GM12878 (cell line): ENCODE measurements at regions not wholly inside any gene's neighbourhood (a gene's known extent, or its start where the extent isn't known, plus 50 kb on each side); places are given as distances from the start of the nearest gene placed in this dataset.

ENCODE experiments used
- ATAC-seq: fragments of 200-7000 bp; cut with Tn5 transposase; 3 replicates; pipeline ENCODE4 v1.9.1; 2020; ENCODE audit warnings: mild to moderate bottlenecking, moderate library complexity
- BruUV-seq: library from RNA; stranded (reverse); fragments of 400-500 nt; replicated peaks from 2 replicates; lab custom pipeline; 2021; lab: Mats Ljungman, UMichigan
- CTCF ChIA-PET: fragments of 300-600 bp; sonication (Branson Sonifier 250); formaldehyde crosslinking; extraction: SDS; loops from one replicate; lab custom pipeline; 2021; ENCODE audit warnings: inconsistent platforms; lab: Yijun Ruan, JAX
- POLR2A ChIA-PET: fragments of 350-600 bp; formaldehyde crosslinking; extraction: SDS; loops from one replicate; lab custom pipeline; 2021; ENCODE audit warnings: inconsistent platforms; lab: Charles Lee
- RAD21 ChIA-PET: fragments of 300-600 bp; sonication (Branson Sonifier 250); formaldehyde crosslinking; loops from one replicate; lab custom pipeline; 2023; ENCODE audit warnings: antibody characterized with exemption; ENCODE audit not compliant: unreplicated experiment; lab: Charles Lee
- SMC1A ChIA-PET: fragments of 300-600 bp; sonication (Branson Sonifier 250); formaldehyde crosslinking; loops from one replicate; lab custom pipeline; 2023; ENCODE audit not compliant: unreplicated experiment, uncharacterized antibody; lab: Charles Lee
- DNase-seq: peaks from one replicate; pipeline ENCODE4 v3.0.0-alpha.2; 2011; ENCODE audit warnings: low read depth, low spot score
- FAIRE-seq: peaks from 3 replicates; lab custom pipeline; 2011; peaks lifted over from hg19 to GRCh38; lab: Jason Lieb, UNC
- H2AFZ ChIP-seq: 2 replicates; pipeline ENCODE4 v1.6.0; 2011; ENCODE audit warnings: low read depth, low read length, control low read depth; ENCODE audit not compliant: control insufficient read depth
- H3K27ac ChIP-seq: 2 replicates; pipeline ENCODE4 v1.5.1; 2011; ENCODE audit warnings: control low read depth; ENCODE audit not compliant: control insufficient read depth, insufficient read depth
- H3K27me3 ChIP-seq, 2 experiments: replicated peaks in 1 of 2; 2 replicates each; pipeline versions ENCODE4 v1.6.0 to v1.6.1; 2011; ENCODE audit warnings: low read length in 1 of 2; ENCODE audit not compliant: control insufficient read depth in 2 of 2, insufficient read depth in 2 of 2
- H3K36me3 ChIP-seq, 2 experiments: 2 replicates each; pipeline ENCODE4 v1.5.1; 2011; ENCODE audit warnings: low read length in 1 of 2; ENCODE audit not compliant: control insufficient read depth in 2 of 2, insufficient read depth in 2 of 2
- H3K4me1 ChIP-seq: 2 replicates; pipeline ENCODE4 v1.6.1; 2011; ENCODE audit warnings: mild to moderate bottlenecking, low read length, moderate library complexity, mixed read lengths; ENCODE audit not compliant: control insufficient read depth, insufficient read depth
- H3K4me2 ChIP-seq: 2 replicates; pipeline ENCODE4 v1.6.0; 2011; ENCODE audit warnings: control low read depth; ENCODE audit not compliant: control insufficient read depth, insufficient read depth
- H3K4me3 ChIP-seq: fragments of 200-600 bp; sonication (generic); 2 replicates; pipeline ENCODE4 v1.5.1; 2016
- H3K79me2 ChIP-seq: 2 replicates; pipeline ENCODE4 v1.6.0; 2011; ENCODE audit warnings: low read length; ENCODE audit not compliant: control insufficient read depth, insufficient read depth
- H3K9ac ChIP-seq: 2 replicates; pipeline ENCODE4 v1.8.0; 2011; ENCODE audit warnings: low read length, control low read depth, mixed read lengths; ENCODE audit not compliant: control insufficient read depth, insufficient read depth
- H3K9me3 ChIP-seq: replicated peaks from 3 replicates; pipeline ENCODE4 v1.5.1; 2011; ENCODE audit warnings: mild to moderate bottlenecking, low read length; ENCODE audit not compliant: control insufficient read depth, insufficient read depth
- H4K20me1 ChIP-seq: 2 replicates; pipeline ENCODE4 v1.6.0; 2011; ENCODE audit not compliant: control insufficient read depth, insufficient read depth
- BCLAF1 ChIP-seq: fragments of 450-650 bp; IDR thresholded peaks from 2 replicates; pipeline ENCODE4 v1.6.1; 2017; ENCODE audit warnings: antibody characterized with exemption, mild to moderate bottlenecking, moderate library complexity
- CBX5 ChIP-seq: sonication (generic); IDR thresholded peaks from 2 replicates; pipeline ENCODE4 v1.6.1; 2016; ENCODE audit warnings: low read depth, moderate library complexity, mild to moderate bottlenecking, inconsistent platforms
- CREM ChIP-seq: IDR thresholded peaks from 2 replicates; pipeline ENCODE4 v1.6.1; 2014; ENCODE audit warnings: antibody characterized with exemption, low read depth
- HDGF ChIP-seq: fragments of 450-650 bp; IDR thresholded peaks from 2 replicates; pipeline ENCODE4 v1.6.1; 2016; ENCODE audit warnings: antibody characterized with exemption
- MXI1 ChIP-seq: fragments of 150-350 bp; IDR thresholded peaks from 2 replicates; pipeline ENCODE4 v1.6.1; 2011; ENCODE audit warnings: low read depth, mild to moderate bottlenecking, inconsistent platforms, low read length, improper control_type of control experiment
- NR2F1 ChIP-seq: fragments of 450-650 bp; conservative IDR thresholded peaks from 2 replicates; pipeline ENCODE4 v1.6.1; 2017; ENCODE audit warnings: mild to moderate bottlenecking
- PAX5 ChIP-seq: IDR thresholded peaks from 2 replicates; pipeline ENCODE4 v1.6.1; 2011; ENCODE audit warnings: low read depth, low read length, borderline replicate concordance
- PML ChIP-seq: IDR thresholded peaks from 2 replicates; pipeline ENCODE4 v1.6.1; 2012; ENCODE audit warnings: low read length, inconsistent platforms
- STAT1 ChIP-seq: fragments of 450-650 bp; conservative IDR thresholded peaks from 2 replicates; pipeline ENCODE4 v1.6.1; 2014; ENCODE audit warnings: antibody characterized with exemption, mild to moderate bottlenecking
- ZSCAN29 ChIP-seq: fragments of 450-650 bp; IDR thresholded peaks from 2 replicates; pipeline ENCODE4 v1.6.1; 2017; ENCODE audit warnings: mild to moderate bottlenecking, moderate library complexity
- WGBS: methylation state at CpG from one replicate; pipeline ENCODE4 v1.1.6; 2016; ENCODE audit warnings: low lambda C conversion rate; ENCODE audit not compliant: insufficient replicate concordance, insufficient coverage; ENCODE audit errors: missing lambda C conversion rate; 5-methylcytosine and 5-hydroxymethylcytosine counted together
- in situ Hi-C: fragments of 300-500 bp; cut with MboI; formaldehyde crosslinking; loops from 9 replicates; pipeline ENCODE4 v1.14.3; 2018; ENCODE audit warnings: mixed read lengths
- intact Hi-C: fragments of 100-400 bp; cut with micrococcal nuclease; formaldehyde crosslinking; loops from one replicate; pipeline ENCODE4 v1.14.2; 2022; ENCODE audit not compliant: unreplicated experiment

GRCh38 chr5:107058235-107058634, 612.5 kb downstream of the EFNA5 start:
- CTCF ChIA-PET = interaction anchor here (1.7 to 1.8 kb wide), 2 partner anchors 21 to 190 kb away, joined by 3 to 4 read pairs; no protein-coding TSS in a partner anchor
- no peak for FAIRE-seq

GRCh38 chr5:107056278-107056677, 614.5 kb downstream of the EFNA5 start:
- no peaks in the 10 kb centered on the region for H3K36me3 ChIP-seq
- in situ Hi-C loops (no loop called here), intact Hi-C loops (no loop called here)
- H3K4me3 ChIP-seq = no peak overlapping the region
- ChIA-PET SMC1A (no interaction called here), POLR2A (no interaction called here), CTCF (interaction anchor here (1.7 kb wide), 1 partner anchor 19 kb away, joined by 3 read pairs; no protein-coding TSS in a partner anchor), RAD21 (interaction anchor here (2.1 kb wide), 1 partner anchor 516 kb away, joined by 5 read pairs; no protein-coding TSS in a partner anchor)
- H3K4me2 ChIP-seq = no peak overlapping the region
- TF ChIP-seq MXI1 = no peak
- TF ChIP-seq PML = no peak
- no peak for TF ChIP-seq BCLAF1
- H4K20me1 ChIP-seq = no peaks in the 10 kb centered on the region
- 4% methylated on average over 2 of the region's 2 CpGs for WGBS
- DNase-seq = no peak
- no peak overlapping the region for H3K9ac ChIP-seq
- no peak for FAIRE-seq
- BruUV-seq = no TSS peak
- no peak for ATAC-seq
- no peak overlapping the region for H3K27ac ChIP-seq
- H3K79me2 ChIP-seq = no peaks in the 10 kb centered on the region
- no peak overlapping the region for H2AFZ ChIP-seq
- H3K9me3 ChIP-seq = no peaks in the 10 kb centered on the region
- no peaks in the 10 kb centered on the region for H3K27me3 ChIP-seq
- H3K4me1 ChIP-seq = no peaks in the 10 kb centered on the region

More at GRCh38 chr5:107058235-107058634, 612.5 kb downstream of the EFNA5 start:
- intact Hi-C loops (no loop called here), in situ Hi-C loops (no loop called here)
- no TSS peak for BruUV-seq
- H4K20me1 ChIP-seq = no peaks in the 10 kb centered on the region
- TF ChIP-seq ZSCAN29 = no peak
- no peak for TF ChIP-seq NR2F1
- no peak for TF ChIP-seq CREM
- no peak for TF ChIP-seq STAT1
- no peak for TF ChIP-seq HDGF
- no peak for TF ChIP-seq PAX5
- TF ChIP-seq CBX5 = no peak
- no peaks in the 10 kb centered on the region for H3K79me2 ChIP-seq
- H3K4me2 ChIP-seq = no peak overlapping the region
- WGBS = 38% methylated on average over 1 of the region's 1 CpG
- POLR2A ChIA-PET = no interaction called here
- H3K4me1 ChIP-seq = no peaks in the 10 kb centered on the region
- RAD21 ChIA-PET = no interaction called here
- H3K36me3 ChIP-seq = no peaks in the 10 kb centered on the region
- no peak overlapping the region for H3K27ac ChIP-seq
- SMC1A ChIA-PET = no interaction called here
- no peak overlapping the region for H3K4me3 ChIP-seq
- DNase-seq (no peak), ATAC-seq (no peak)
- no peak overlapping the region for H3K9ac ChIP-seq
- no peaks in the 10 kb centered on the region for H3K9me3 ChIP-seq
- no peaks in the 10 kb centered on the region for H3K27me3 ChIP-seq
- H2AFZ ChIP-seq = no peak overlapping the region
